Epithelial cell of proximal tubule (primary cell): ENCODE measurements at regions not wholly inside any gene's neighbourhood (a gene's known extent, or its start where the extent isn't known, plus 50 kb on each side); places are given as distances from the start of the nearest gene placed in this dataset.

ENCODE experiments used
- DNase-seq: peaks from one replicate; pipeline ENCODE4 v3.0.0-alpha.2; 2011; ENCODE audit warnings: low read depth
- H3K4me3 ChIP-seq: 2 replicates; pipeline ENCODE4 v1.5.1; 2011; ENCODE audit warnings: low read depth, mild to moderate bottlenecking, low read length
- TF ChIP-seq, protein P1 (sequence below): conservative IDR thresholded peaks from 2 replicates; pipeline ENCODE4 v1.5.1; 2012; ENCODE audit warnings: low read depth, mild to moderate bottlenecking, low read length

DNA sequence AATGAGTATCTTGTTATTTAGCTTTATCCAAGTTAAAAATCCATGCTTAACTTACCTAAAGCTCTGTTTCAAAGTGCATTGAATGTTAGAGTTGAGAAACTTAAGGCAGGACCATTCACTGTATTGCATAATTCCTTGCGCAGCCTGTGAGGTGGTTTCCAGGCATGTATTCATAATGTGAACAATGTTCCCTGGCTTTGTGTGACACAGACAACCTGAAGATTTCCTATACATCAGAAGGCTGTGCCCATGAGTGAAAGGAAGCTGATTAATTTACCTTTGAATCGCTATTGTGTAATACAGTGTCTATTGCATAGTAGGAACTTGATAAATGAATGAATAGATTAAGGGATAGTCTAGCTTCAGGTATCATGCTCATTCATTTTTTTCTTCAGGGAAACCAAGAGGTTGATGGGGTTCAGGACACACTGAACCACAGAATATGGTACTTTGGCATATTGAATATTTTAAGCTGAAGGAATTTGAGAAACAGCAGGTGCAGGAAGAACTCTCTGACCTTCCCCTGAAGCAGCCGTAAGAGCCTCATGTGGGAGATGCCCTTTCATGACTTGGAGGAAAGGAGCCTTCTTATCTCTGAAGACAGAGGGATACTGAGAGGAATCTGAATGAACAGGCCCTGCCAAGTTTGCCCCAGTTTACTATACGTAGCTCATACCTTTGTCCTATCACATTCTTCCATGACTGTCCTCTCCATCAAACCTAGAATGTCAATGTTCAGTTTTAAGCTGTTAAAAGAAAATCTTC is 88.6 kb upstream of the GNG12 start:
- DNase-seq = no peak
- no peak overlapping the region for H3K4me3 ChIP-seq
- TF ChIP-seq, protein P1, sequence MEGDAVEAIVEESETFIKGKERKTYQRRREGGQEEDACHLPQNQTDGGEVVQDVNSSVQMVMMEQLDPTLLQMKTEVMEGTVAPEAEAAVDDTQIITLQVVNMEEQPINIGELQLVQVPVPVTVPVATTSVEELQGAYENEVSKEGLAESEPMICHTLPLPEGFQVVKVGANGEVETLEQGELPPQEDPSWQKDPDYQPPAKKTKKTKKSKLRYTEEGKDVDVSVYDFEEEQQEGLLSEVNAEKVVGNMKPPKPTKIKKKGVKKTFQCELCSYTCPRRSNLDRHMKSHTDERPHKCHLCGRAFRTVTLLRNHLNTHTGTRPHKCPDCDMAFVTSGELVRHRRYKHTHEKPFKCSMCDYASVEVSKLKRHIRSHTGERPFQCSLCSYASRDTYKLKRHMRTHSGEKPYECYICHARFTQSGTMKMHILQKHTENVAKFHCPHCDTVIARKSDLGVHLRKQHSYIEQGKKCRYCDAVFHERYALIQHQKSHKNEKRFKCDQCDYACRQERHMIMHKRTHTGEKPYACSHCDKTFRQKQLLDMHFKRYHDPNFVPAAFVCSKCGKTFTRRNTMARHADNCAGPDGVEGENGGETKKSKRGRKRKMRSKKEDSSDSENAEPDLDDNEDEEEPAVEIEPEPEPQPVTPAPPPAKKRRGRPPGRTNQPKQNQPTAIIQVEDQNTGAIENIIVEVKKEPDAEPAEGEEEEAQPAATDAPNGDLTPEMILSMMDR = no peak

DNA sequence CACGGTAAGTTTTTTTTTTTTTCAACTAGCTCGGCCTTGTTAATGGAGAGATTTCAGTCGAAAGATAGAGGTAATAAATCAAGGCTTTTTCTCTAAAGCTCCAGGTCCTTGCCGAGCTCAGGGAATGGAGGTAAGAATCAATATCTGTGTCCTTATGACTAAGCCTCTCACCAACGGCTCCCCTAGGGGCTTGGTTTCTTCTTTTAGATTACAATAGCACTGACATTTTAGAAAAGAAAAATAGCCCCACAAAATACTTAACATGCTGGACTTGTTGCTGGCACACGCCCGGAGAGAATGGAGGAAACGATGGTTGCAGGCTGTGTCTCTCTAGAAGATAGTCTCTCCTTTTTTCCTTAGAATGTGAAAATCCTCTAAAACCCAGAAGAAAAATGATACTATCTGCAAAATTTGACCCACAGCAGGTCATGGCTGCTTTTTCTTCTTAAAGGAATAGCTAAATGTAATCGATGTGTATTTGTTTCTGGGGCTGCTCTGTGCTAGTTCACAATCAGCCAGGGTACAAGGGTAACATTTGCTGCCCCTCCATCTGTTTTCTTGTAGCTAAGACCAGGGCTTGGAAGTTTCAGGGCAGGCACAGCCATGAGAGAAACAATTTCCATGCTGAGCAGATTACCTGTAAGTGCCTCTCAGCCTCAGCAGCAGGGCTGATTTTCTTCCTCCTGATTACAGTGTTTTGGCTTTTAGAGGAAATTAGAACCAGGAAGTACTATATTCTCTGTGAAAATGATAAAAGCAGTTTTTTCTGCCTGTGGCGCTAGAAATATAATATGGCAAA is 86.2 kb upstream of the GNG12 start:
- TF ChIP-seq, protein P1 = no peak
- H3K4me3 ChIP-seq = no peak overlapping the region
- DNase-seq = no peak

DNA sequence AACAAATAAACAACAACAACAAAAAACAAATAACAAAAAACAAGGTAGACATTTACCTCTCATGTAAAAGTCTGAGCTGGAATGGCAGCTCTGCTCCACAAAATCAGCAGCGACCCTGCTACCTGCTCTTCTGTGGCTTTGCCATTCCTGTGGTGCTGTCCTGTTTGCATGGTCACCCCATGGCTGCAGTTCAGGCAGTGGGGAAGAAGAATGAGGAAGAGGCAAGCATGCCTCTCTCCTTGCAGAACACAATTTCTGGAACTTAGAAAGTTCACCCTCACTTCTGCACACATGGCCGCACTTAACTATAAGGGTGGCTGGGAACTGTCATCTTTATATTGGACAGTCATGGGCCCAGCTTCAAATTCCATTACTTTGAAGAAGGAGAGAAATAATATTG is 84.8 kb upstream of the GNG12 start:
- TF ChIP-seq, protein P1 = no peak
- H3K4me3 ChIP-seq = no peak overlapping the region
- DNase-seq = no peak

DNA sequence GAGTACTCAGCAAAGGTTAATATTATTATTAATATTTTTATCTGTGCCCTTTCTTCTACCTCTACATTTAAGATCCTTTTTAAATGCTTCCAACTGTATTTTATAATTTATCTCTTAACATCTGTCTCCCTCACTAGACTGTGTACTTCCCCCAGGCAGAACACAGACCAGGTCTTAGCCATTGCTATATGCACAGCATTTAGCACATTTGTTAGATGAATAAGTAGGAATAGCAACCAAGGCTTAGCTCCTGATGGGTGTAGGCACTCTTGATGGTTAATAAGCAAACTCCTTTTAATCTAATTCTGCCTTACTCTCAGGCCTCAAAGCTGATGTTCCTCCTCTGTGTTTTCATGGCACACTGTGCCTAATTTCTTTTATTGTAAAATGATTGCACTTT is 83.7 kb upstream of the GNG12 start:
- H3K4me3 ChIP-seq = no peak overlapping the region
- TF ChIP-seq, protein P1 = no peak
- DNase-seq = no peak

DNA sequence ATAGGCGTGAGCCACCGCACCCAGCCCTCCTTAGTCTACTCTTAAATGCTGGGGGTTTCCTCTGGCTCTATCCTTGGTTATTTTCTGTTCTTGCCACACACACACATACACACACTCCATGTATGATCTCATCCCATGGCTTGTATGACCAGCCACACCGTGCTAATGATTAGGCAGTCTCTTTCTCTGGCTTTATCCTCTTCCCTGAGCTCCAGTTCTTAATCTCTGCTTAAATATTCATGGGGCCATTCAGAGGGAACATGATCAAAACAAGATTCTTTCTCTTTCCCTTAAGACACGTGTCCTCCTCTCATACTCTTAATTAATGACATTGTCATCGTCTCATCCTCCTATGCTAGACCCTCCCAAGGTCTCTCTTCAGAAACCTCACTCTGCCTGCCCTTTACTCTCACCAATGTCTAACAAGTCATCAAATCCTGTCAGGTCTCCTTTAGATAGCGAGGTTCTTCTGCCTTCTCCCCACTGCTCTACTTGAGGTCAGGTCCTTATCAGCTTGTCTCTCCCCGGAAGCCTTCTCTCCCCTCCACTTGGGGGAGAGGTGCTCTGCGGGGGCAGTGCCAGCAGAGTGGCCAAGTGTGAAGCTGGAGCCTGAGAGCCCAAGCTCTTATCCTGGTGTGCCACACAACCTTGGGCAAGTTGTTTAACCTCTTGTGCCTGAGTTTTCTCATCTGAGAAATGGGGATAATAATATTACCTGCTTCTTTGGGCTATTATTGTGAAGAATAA is 83.0 kb upstream of the GNG12 start:
- no peak for DNase-seq
- TF ChIP-seq, protein P1 = no peak
- no peak overlapping the region for H3K4me3 ChIP-seq

DNA sequence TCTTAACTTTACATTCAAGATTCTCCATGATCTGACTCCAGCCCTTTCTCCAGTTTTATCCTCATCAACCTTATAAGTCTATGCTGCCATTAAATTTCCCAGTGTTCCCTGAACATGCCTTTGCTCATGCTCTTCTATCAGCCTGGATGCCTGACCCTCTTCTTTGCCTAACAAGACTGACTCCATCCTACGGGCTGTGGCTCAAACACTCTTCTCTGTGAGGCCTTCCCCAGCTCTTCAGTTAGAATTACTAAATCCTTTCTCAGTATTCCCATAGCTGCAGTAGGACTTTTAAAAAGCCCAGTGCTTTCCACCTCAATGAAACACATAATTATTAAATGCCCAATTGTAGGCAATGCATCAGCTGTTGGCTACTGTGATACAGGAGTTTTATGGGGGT is 76.5 kb upstream of the GNG12 start:
- TF ChIP-seq, protein P1 = no peak
- no peak for DNase-seq
- H3K4me3 ChIP-seq = no peak overlapping the region
